B cell (primary cell): ENCODE measurements at regions not wholly inside any gene's neighbourhood (a gene's known extent, or its start where the extent isn't known, plus 50 kb on each side); places are given as distances from the start of the nearest gene placed in this dataset.

Experiments used
- ATAC-seq: fragments of 200-7000 bp; cut with Tn5 transposase; one replicate; pipeline ENCODE4 v1.10.0; 2021; ENCODE audit warnings: low read depth, mild to moderate bottlenecking, moderate number of reproducible peaks, moderate library complexity
- CTCF ChIA-PET: fragments of 350-600 bp; sonication (Branson Sonifier 250); formaldehyde crosslinking; loops from one replicate; lab custom pipeline; 2021; ENCODE audit warnings: antibody characterized with exemption, inconsistent platforms; lab: Charles Lee
- POLR2A ChIA-PET: fragments of 350-600 bp; sonication (Branson Sonifier 250); formaldehyde crosslinking; loops from one replicate; lab custom pipeline; 2021; ENCODE audit warnings: antibody characterized with exemption; lab: Charles Lee
- DNase-seq: peaks from one replicate; pipeline ENCODE4 v3.0.0; 2013
- H2AFZ ChIP-seq: 2 replicates; pipeline ENCODE4 v1.6.1; 2012; ENCODE audit warnings: mild to moderate bottlenecking, low read depth, low read length; ENCODE audit not compliant: insufficient read depth, poor library complexity, severe bottlenecking
- H3K27ac ChIP-seq, 2 donors: 1 replicate in 1 of 2; 2 replicates in 1 of 2; pipeline ENCODE4 v1.5.1; 2012 to 2013; ENCODE audit warnings: low read length in 2 of 2, mild to moderate bottlenecking in 2 of 2, moderate library complexity in 1 of 2
- H3K27me3 ChIP-seq, 4 experiments: fragments of 200-600 bp in 1 of 4; sonication (generic) in 1 of 4; replicated peaks in 1 of 4; 1 replicate in 2 of 4; 2 replicates in 2 of 4; pipeline versions ENCODE4 v1.6.1 to v1.7.0; 2013 to 2016; ENCODE audit warnings: low read length in 3 of 4, mild to moderate bottlenecking in 2 of 4, mixed read lengths in 1 of 4, moderate library complexity in 1 of 4; ENCODE audit not compliant: insufficient read depth in 4 of 4, control insufficient read depth in 3 of 4; ENCODE audit errors: control extremely low read depth in 1 of 4
- H3K36me3 ChIP-seq, 2 experiments: replicated peaks in 1 of 2; 1 replicate in 1 of 2; 2 replicates in 1 of 2; pipeline versions ENCODE4 v1.6.1 to v1.7.1; 2013; ENCODE audit warnings: low read length in 1 of 2; ENCODE audit not compliant: insufficient read depth in 2 of 2, control insufficient read depth in 1 of 2; ENCODE audit errors: control extremely low read depth in 1 of 2, extremely low read depth in 1 of 2
- H3K4me1 ChIP-seq, 2 donors: fragments of 200-600 bp in 1 of 2; sonication (generic) in 1 of 2; 1 replicate in 1 of 2; 2 replicates in 1 of 2; pipeline versions ENCODE4 v1.5.1 to v1.6.1; 2013 to 2017; ENCODE audit warnings: low read length in 2 of 2; ENCODE audit not compliant: control insufficient read depth in 2 of 2, insufficient read depth in 2 of 2
- H3K4me2 ChIP-seq: replicated peaks from 2 replicates; pipeline ENCODE3; 2012; ENCODE audit warnings: mild to moderate bottlenecking, low read depth, low read length; ENCODE audit not compliant: poor library complexity, severe bottlenecking
- H3K4me3 ChIP-seq, 5 experiments: fragments of 200-600 bp in 1 of 5; sonication (generic) in 1 of 5; 1 replicate in 3 of 5; 2 replicates in 2 of 5; pipeline versions ENCODE4 v1.5.1 to v1.7.0; 2011 to 2016; ENCODE audit warnings: low read length in 4 of 5, mild to moderate bottlenecking in 4 of 5, low read depth in 2 of 5, control low read depth in 1 of 5, moderate library complexity in 1 of 5; ENCODE audit not compliant: insufficient read depth in 1 of 5; ENCODE audit errors: control extremely low read depth in 1 of 5, extremely low read depth in 1 of 5
- H3K79me2 ChIP-seq: fragments of 200-600 bp; sonication (generic); one replicate; pipeline ENCODE4 v1.6.0; 2016; ENCODE audit warnings: low read length; ENCODE audit not compliant: control insufficient read depth, insufficient read depth
- H3K9ac ChIP-seq: fragments of 200-600 bp; sonication (generic); 2 replicates; pipeline ENCODE4 v1.6.1; 2017; ENCODE audit warnings: mild to moderate bottlenecking, low read length, moderate library complexity
- H3K9me3 ChIP-seq, 3 donors: one replicate each; pipeline versions ENCODE4 v1.6.1 to v1.7.1; 2013; ENCODE audit warnings: low read length in 2 of 3; ENCODE audit not compliant: control insufficient read depth in 2 of 3, insufficient read depth in 1 of 3; ENCODE audit errors: control extremely low read depth in 1 of 3
- H4K20me1 ChIP-seq: 2 replicates; pipeline ENCODE4 v1.6.0; 2012; ENCODE audit warnings: mild to moderate bottlenecking, low read length; ENCODE audit not compliant: insufficient read depth, control insufficient read depth, poor library complexity, severe bottlenecking
- H3K27ac Mint-ChIP-seq: one replicate; pipeline ENCODE4 v1.8.0; 2021; ENCODE audit warnings: mixed read lengths
- H3K27me3 Mint-ChIP-seq: one replicate; pipeline ENCODE4 v1.8.0; 2021; ENCODE audit warnings: mixed read lengths
- H3K4me1 Mint-ChIP-seq: one replicate; pipeline ENCODE4 v1.8.0; 2021; ENCODE audit warnings: mixed read lengths
- H3K4me3 Mint-ChIP-seq: one replicate; pipeline ENCODE4 v1.8.0; 2021; ENCODE audit warnings: mixed read lengths
- H3K9me3 Mint-ChIP-seq: one replicate; pipeline ENCODE4 v1.8.0; 2022; ENCODE audit warnings: mixed read lengths; ENCODE audit not compliant: insufficient read depth
- EZH2 ChIP-seq: IDR thresholded peaks from 2 replicates; pipeline ENCODE4 v1.6.1; 2012; ENCODE audit warnings: borderline replicate concordance, low read depth, mild to moderate bottlenecking, moderate library complexity, low read length; ENCODE audit not compliant: insufficient read depth, poor library complexity, severe bottlenecking
- WGBS: methylation state at CpG from one replicate; pipeline ENCODE4 v1.1.5; 2013; ENCODE audit warnings: missing lambda C conversion rate; ENCODE audit not compliant: insufficient coverage; 5-methylcytosine and 5-hydroxymethylcytosine counted together
- intact Hi-C: fragments of 100-400 bp; cut with micrococcal nuclease; formaldehyde crosslinking; loops from one replicate; pipeline ENCODE4 v1.10.0; 2022
- TF ChIP-seq, protein P1 (sequence below): fragments of 200-600 bp; IDR thresholded peaks from one replicate; pipeline ENCODE4 v1.8.0; 2022; ENCODE audit warnings: antibody characterized with exemption, mild to moderate bottlenecking

DNA sequence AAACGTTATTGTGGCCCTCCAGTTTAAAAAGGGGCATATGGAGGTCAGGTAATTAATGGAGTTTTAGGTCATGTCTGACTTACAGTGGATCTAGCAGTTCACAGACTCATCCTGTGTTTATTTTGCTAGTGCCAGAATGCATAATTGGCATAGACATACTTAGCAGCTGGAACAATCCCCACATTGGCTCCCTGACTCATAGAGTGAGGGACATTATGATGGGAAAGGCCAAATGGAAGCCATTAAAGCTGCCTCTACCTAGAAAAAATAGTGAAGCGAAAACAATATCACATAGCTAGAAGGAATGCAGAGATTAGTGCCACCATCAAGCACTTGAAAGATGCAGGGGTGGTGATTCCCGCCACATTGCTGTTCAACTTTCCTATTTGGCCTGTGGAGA, 610.7 kb downstream of the SLITRK5 start:
- H3K9ac ChIP-seq = no peak overlapping the region
- Mint-ChIP-seq H3K4me3 (no peak overlapping the region), H3K9me3 (no peaks in the 10 kb centered on the region), H3K27me3 (no peaks in the 10 kb centered on the region), H3K4me1 (no peaks in the 10 kb centered on the region), H3K27ac (no peak overlapping the region)
- H3K4me3 ChIP-seq = no peak overlapping the region
- TF ChIP-seq, protein P1, sequence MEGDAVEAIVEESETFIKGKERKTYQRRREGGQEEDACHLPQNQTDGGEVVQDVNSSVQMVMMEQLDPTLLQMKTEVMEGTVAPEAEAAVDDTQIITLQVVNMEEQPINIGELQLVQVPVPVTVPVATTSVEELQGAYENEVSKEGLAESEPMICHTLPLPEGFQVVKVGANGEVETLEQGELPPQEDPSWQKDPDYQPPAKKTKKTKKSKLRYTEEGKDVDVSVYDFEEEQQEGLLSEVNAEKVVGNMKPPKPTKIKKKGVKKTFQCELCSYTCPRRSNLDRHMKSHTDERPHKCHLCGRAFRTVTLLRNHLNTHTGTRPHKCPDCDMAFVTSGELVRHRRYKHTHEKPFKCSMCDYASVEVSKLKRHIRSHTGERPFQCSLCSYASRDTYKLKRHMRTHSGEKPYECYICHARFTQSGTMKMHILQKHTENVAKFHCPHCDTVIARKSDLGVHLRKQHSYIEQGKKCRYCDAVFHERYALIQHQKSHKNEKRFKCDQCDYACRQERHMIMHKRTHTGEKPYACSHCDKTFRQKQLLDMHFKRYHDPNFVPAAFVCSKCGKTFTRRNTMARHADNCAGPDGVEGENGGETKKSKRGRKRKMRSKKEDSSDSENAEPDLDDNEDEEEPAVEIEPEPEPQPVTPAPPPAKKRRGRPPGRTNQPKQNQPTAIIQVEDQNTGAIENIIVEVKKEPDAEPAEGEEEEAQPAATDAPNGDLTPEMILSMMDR = no peak
- TF ChIP-seq EZH2 = no peak
- no peak overlapping the region for H2AFZ ChIP-seq
- H3K27me3 ChIP-seq = no peaks in the 10 kb centered on the region
- ATAC-seq (no peak), DNase-seq (no peak)
- peaks cover 0 to 9% (median 0%) of the 10 kb centered on the region in 3 donors for H3K9me3 ChIP-seq
- intact Hi-C loops = no loop called here
- ChIA-PET POLR2A (no interaction called here), CTCF (no interaction called here)
- no peaks in the 10 kb centered on the region for H3K79me2 ChIP-seq
- no peak overlapping the region for H3K27ac ChIP-seq
- 100% methylated on average over 1 of the region's 3 CpGs for WGBS
- no peaks in the 10 kb centered on the region for H3K4me1 ChIP-seq
- H4K20me1 ChIP-seq = no peaks in the 10 kb centered on the region
- no peaks in the 10 kb centered on the region for H3K36me3 ChIP-seq
- no peak overlapping the region for H3K4me2 ChIP-seq

DNA sequence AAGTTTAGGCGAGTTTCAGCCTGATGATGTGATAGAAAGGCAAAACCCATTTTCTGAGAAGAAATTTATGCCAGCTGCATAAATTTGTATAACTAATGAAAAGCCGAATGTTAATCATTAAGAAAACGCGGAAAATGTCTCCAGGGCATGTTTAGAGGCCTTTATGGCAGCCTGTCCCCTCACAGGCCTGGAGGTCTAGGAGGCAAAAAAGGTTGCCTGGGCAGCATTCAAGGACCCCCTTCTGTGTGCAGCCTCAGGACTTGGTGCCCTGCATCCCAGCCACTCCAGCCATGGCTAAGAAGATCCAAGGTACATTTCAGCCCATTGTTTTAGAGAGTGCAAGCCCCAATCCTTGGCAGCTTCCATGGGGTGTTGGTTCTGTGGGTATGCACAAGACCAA, 614.2 kb downstream of the SLITRK5 start:
- Histone ChIP-seq H3K4me3 (no peak overlapping the region), H3K9me3 (peaks cover 0 to 9% (median 0%) of the 10 kb centered on the region in 3 donors), H3K27ac (no peak overlapping the region), H3K9ac (no peak overlapping the region), H3K27me3 (no peaks in the 10 kb centered on the region), H3K36me3 (no peaks in the 10 kb centered on the region), H3K4me2 (no peak overlapping the region), H4K20me1 (no peaks in the 10 kb centered on the region), H2AFZ (no peak overlapping the region), H3K79me2 (no peaks in the 10 kb centered on the region), H3K4me1 (no peaks in the 10 kb centered on the region)
- Mint-ChIP-seq H3K9me3 (peaks cover 2% of the 10 kb centered on the region), H3K27me3 (no peaks in the 10 kb centered on the region), H3K27ac (no peak overlapping the region), H3K4me1 (no peaks in the 10 kb centered on the region), H3K4me3 (no peak overlapping the region)
- TF ChIP-seq EZH2 = no peak
- TF ChIP-seq, protein P1 = no peak
- ChIA-PET CTCF (no interaction called here), POLR2A (no interaction called here)
- intact Hi-C loops = no loop called here
- DNase-seq = no peak
- no peak for ATAC-seq
- WGBS = 100% methylated on average over 2 of the region's 4 CpGs
